ENCODE measurements at regions not wholly inside any gene's neighbourhood (a gene's known extent, or its start where the extent isn't known, plus 50 kb on each side); places are given as distances from the start of the nearest gene placed in this dataset.

DNA sequence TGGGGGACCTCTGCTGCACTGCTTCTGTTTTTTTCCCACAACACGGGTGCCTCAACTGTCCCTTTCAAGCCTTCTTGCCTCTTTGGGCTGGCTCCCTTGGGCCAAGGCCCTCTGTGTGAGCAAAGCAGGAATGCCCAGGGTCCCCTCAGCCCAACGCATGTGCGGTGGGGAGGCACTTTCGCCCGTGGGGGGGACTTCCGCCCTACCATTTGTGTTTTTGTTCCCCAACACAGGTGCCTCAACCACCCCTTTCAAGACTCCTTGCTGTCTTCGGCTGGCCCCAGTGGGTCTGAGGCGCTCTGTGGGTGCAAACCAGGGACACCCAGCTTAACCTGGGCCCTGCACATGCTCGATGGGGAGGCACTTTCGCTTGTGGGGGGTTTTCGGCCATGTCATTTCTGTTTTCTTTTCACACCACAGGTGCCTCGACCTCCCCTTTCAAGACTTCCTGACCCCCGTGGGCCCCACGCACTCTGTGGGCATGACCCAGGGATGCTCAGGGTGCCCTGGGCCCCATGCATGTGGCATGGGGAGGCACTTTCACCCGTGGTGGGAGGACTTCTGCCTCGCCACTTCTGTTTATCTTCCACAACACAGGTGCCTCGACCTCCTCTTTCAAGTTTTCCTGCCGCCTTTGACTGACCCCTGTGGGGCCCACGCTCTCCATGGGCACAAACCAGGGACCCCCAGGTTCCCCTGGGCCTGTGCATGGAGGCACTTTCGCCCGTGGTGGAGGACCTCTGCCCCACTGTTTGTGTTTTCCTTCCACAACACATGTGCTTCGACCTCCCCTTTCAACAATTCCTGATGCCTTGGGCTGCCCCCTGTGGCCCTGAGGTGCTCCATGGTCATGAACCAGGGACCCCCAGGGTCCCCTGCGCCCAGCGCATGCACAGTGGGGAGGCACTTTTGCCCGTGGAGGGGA is 365.7 kb downstream of the ALG10 start:
- ATAC-seq (ENCODE audit: low read depth) = no peak
- no peaks in the 10 kb centered on the region for H3K36me3 ChIP-seq (ENCODE audit: low read depth)
- no peaks in the 10 kb centered on the region for H3K4me1 ChIP-seq (ENCODE audit: insufficient read depth, poor library complexity, severe bottlenecking)
- H3K27ac ChIP-seq (ENCODE audit: poor library complexity, severe bottlenecking) = no peak overlapping the region
- H3K27me3 ChIP-seq (ENCODE audit: insufficient read depth, poor library complexity, severe bottlenecking) = no peaks in the 10 kb centered on the region
- peaks cover 6% of the 10 kb centered on the region for H3K9me3 ChIP-seq (ENCODE audit: severe bottlenecking)
- no peak for DNase-seq (ENCODE audit: low spot score)
- no peak overlapping the region for H3K4me3 ChIP-seq (ENCODE audit: severe bottlenecking)
- TF ChIP-seq, protein P1, sequence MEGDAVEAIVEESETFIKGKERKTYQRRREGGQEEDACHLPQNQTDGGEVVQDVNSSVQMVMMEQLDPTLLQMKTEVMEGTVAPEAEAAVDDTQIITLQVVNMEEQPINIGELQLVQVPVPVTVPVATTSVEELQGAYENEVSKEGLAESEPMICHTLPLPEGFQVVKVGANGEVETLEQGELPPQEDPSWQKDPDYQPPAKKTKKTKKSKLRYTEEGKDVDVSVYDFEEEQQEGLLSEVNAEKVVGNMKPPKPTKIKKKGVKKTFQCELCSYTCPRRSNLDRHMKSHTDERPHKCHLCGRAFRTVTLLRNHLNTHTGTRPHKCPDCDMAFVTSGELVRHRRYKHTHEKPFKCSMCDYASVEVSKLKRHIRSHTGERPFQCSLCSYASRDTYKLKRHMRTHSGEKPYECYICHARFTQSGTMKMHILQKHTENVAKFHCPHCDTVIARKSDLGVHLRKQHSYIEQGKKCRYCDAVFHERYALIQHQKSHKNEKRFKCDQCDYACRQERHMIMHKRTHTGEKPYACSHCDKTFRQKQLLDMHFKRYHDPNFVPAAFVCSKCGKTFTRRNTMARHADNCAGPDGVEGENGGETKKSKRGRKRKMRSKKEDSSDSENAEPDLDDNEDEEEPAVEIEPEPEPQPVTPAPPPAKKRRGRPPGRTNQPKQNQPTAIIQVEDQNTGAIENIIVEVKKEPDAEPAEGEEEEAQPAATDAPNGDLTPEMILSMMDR (IDR thresholded peaks at IDR 0.05; ENCODE audit: poor library complexity, severe bottlenecking) = no peak

DNA sequence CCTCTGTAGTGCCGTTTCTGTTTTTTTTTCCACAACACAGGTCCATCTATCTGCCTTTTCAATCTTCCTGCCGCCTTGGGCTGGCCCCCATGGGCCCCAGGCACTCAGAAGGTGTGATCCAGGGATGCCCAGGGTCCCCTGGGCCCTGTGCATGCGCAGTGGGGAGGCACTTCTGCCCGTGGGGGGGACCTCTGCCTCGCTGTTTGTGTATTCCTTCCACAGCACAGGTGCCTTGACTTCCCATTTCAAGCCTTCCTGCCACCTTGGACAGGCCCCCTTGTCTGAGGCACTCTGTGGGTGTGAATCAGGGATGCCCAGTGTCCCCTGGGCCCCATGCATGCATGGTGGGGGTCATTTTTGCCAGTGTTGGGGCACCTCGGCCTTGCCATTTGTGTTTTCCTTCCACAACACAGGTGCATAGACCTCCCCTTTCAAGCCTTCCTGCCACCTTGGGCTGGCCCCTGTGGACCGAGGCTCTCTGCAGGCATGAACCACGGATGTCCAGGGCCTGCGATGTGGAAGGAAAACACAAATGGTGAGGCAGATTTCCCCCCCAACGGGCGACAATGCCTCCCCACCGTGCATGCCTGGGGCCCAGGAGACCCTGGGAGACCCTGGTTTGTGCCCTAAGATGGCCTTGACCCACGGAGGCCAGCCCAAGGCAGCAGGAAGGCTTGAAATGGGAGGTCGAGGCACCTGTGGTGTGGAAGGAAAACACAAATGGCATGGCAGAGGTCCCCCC is 366.5 kb downstream of the ALG10 start:
- Histone ChIP-seq H3K4me1 (ENCODE audit: insufficient read depth, poor library complexity, severe bottlenecking) (no peaks in the 10 kb centered on the region), H3K9me3 (ENCODE audit: severe bottlenecking) (peaks cover 6% of the 10 kb centered on the region), H3K36me3 (ENCODE audit: low read depth) (no peaks in the 10 kb centered on the region), H3K27me3 (ENCODE audit: insufficient read depth, poor library complexity, severe bottlenecking) (no peaks in the 10 kb centered on the region), H3K27ac (ENCODE audit: poor library complexity, severe bottlenecking) (no peak overlapping the region), H3K4me3 (ENCODE audit: severe bottlenecking) (no peak overlapping the region)
- DNase-seq (ENCODE audit: low spot score) (no peak), ATAC-seq (ENCODE audit: low read depth) (no peak)
- TF ChIP-seq, protein P1 (IDR thresholded peaks at IDR 0.05; ENCODE audit: poor library complexity, severe bottlenecking) = no peak

DNA sequence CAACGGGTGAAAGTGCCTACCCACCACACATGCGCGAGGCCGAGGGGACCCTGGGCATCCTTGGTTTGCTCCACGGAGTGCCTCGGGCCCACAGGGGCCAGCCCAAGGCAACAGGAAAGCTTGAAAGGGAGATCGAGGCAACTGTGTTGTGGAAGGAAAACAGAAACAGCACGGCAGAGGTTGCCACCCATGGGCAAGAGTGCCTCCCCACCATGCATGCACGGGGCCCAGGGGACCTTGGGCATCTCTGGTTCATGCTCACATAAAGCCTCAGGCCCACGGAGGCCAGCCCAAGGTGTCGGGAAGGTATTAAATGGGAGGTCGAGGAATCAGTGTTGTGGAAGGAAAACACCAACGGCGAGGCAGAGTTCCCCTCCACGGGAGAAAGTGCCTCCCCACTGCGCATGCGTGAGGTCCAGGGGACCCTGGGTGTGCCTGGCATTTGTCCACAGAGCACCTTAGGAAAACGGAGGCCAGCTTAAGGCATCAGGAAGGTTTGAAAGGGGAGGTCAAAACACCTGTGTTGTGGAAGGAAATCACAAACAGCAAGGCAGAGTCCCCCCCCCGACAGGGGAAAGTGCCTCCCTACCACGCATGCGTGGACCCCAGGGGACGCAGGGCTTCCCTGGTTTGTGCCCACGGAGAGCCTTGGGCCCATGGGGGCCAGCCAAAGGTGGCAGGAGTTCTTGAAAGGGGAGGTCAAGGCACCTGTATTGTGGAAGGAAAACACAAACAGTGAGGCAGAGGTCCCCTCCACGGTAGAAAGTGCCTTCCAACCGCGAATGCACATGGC is 367.3 kb downstream of the ALG10 start:
- no peaks in the 10 kb centered on the region for H3K4me1 ChIP-seq (ENCODE audit: insufficient read depth, poor library complexity, severe bottlenecking)
- TF ChIP-seq, protein P1 (IDR thresholded peaks at IDR 0.05; ENCODE audit: poor library complexity, severe bottlenecking) = no peak
- no peaks in the 10 kb centered on the region for H3K36me3 ChIP-seq (ENCODE audit: low read depth)
- no peak for ATAC-seq (ENCODE audit: low read depth)
- H3K4me3 ChIP-seq (ENCODE audit: severe bottlenecking) = no peak overlapping the region
- DNase-seq (ENCODE audit: low spot score) = peak; percentile 21
- no peaks in the 10 kb centered on the region for H3K27me3 ChIP-seq (ENCODE audit: insufficient read depth, poor library complexity, severe bottlenecking)
- H3K9me3 ChIP-seq (ENCODE audit: severe bottlenecking) = peaks cover 6% of the 10 kb centered on the region
- H3K27ac ChIP-seq (ENCODE audit: poor library complexity, severe bottlenecking) = no peak overlapping the region

DNA sequence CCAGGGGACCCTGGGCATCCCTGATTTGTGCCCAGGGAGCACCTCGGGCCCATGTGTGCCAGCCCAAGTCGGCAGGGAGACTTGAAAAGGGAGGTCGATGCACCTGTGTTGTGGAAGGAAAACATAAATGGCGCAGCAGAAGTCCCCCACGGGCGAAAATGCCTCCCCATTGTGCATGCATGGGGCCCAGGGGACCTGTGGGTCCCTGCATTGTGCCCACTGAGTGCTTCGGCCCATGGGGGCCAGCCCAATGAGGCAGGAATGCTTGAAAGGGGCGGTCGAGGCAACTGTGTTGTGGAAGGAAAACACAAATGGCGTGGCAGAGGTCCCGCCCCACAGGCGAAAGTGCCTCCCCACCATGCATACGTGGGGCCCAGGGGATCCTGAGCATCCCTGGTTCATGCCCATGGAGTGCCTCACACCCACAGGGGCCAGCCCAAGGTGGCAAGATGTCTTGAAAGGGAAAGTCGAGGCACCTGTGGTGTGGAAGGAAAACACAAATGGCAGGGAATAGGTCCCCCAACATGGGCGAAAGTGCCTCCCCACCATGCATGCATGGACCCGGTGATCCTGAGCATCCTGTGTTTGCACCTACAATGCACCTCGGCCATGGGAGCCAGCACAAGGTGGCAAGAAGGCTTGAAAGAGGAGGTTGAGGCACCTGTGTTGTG is 368.0 kb downstream of the ALG10 start:
- Histone ChIP-seq H3K36me3 (ENCODE audit: low read depth) (no peaks in the 10 kb centered on the region), H3K4me1 (ENCODE audit: insufficient read depth, poor library complexity, severe bottlenecking) (no peaks in the 10 kb centered on the region), H3K9me3 (ENCODE audit: severe bottlenecking) (peaks cover 6% of the 10 kb centered on the region), H3K27me3 (ENCODE audit: insufficient read depth, poor library complexity, severe bottlenecking) (no peaks in the 10 kb centered on the region), H3K4me3 (ENCODE audit: severe bottlenecking) (no peak overlapping the region), H3K27ac (ENCODE audit: poor library complexity, severe bottlenecking) (no peak overlapping the region)
- DNase-seq (ENCODE audit: low spot score) (peak; percentile 20), ATAC-seq (ENCODE audit: low read depth) (no peak)
- TF ChIP-seq, protein P1 (IDR thresholded peaks at IDR 0.05; ENCODE audit: poor library complexity, severe bottlenecking) = no peak

All from RWPE2 (cell line).